ENCODE measurements at regions not wholly inside any gene's neighbourhood (a gene's known extent, or its start where the extent isn't known, plus 50 kb on each side); places are given as distances from the start of the nearest gene placed in this dataset.
"Not testable (repeated sequence)": the region's sequence is repeated elsewhere in the genome, so short reads cannot be mapped to it uniquely, and the experiment has no call there.

DNA sequence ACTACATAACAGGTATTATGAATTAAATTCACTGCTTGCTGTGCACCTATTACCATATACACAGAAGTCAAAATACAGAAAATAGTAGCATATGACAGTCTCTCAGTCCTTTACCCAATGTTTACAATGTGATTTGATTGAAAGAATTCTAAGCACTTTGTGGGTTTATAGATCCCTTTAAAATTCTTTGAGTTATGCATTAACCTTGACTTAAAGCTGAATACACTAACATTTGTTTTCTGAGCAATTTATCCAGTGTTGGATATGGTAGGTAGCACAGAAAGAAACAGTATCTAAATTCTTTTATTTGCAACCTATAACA lies 230.8 kb upstream of the DDI1 start:
- DNase-seq (ENCODE audit: low spot score), result no peak

DNA sequence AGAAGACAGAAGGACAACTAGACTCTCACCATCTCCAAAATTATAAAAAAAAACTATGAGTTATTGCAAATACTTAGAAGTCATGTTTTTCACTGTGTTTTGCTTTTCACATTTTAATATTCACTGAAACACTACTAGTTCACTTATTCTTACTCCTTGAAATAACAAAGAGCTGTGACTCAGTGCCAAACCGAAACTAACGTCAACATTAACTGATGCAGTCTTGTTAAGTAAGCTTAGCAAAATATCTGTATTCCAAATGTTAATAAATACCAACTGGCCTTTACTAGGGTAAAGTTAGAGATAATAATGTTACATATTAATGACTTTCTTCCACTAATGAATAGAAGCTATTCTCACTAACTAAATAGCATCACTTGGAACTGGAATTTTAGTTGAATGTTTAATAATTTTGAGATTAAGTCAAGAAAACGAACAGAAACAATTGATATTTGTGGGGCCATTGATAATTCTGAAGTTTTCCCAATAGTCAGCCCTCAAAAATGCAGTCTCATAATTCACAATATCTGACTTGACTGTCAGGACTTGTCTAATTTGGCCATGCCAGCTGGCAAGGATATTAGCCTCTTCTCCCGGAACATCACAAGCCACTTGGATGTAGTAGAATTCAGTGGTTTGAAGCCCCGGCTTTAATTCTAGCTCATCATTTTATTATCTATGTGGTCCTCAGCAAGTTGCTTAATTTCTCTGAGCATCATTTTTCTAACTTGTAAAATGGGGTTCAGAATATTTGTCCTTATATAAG lies 230.1 kb upstream of the DDI1 start:
- no peak for DNase-seq (ENCODE audit: low spot score)

DNA sequence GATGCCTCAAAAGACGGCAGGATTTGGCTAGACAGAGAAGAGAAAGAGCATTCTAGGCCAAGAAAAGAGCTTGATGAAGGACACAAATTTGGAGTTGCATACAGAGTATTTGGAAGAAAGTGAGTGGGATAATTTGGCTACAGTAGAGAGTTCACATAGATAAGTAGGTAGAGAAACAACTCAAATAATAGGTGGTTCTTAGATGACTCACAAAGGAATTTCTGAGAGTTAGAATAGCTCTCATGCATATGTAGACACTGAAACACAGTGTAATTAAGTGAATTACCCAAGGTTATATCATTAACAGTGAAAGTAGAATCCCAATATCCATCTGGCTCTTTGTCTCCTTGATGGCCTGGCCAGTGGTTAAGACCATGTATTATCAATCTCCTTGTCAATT lies 228.6 kb upstream of the DDI1 start:
- no peak for DNase-seq (ENCODE audit: low spot score)

DNA sequence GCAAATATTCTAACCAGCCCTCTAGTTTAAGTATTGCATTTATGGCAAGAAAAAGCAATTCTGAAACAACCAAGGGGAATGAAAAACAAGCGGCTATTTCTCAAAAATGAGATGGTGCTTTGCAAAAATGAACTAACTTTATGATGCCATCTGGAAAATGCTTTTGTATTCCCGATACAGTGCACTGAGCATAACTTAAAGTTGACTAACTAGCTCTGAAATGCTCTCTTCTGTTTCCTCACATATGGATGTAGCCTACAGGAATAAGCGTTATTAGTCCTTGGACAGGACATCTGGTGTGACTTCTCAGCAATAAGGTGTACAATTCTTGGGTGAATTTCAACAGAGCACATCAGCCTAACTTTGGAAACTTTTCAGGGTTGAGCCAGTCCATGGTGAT lies 228.2 kb upstream of the DDI1 start:
- DNase-seq (ENCODE audit: low spot score), result no peak

DNA sequence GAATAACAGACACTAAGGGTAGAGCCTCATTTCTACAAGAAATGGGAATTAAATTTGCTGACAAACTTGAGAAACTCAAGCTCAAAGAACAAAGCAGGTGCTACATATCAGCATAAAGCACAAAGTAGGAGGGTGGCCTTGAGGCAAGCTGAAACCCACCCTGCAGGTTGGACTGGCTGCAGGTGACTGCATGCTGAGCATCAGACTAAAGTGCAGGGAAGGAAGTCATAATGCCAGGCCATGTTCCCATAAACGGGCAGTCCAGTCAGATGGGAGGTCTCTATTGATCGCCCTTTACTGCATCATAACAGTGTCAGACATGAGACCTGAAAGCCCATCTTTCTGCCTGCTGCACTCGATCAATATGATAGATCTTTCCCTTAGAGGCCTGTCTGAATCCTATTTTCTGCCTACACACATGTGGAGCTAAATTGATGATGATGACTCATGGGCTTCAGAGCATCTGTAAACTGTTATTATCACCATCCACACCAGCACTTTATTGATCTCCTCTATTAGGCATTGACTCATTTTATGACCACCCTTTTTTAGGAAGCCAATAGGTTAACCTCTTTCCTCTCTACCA lies 224.5 kb upstream of the DDI1 start:
- DNase-seq (ENCODE audit: low spot score), result no peak

DNA sequence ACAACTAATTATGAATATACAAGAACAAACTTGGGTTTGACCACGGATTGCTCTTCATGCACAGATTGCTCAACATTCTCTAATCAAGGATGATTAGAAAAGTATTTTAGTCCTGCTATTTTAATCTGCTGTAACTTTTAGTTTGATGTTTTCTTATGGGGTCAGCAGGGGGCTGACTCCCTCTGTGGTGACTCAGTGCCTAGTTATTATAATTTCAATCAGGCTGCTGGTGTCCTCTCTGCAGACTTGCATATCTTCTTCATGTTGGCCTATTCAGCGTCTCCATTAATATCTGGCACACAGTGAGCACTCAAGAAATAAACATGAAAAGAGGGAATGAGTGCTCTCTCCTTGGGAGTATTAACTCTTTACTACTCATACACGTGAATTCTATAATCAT lies 223.8 kb upstream of the DDI1 start:
- no peak for DNase-seq (ENCODE audit: low spot score)

DNA sequence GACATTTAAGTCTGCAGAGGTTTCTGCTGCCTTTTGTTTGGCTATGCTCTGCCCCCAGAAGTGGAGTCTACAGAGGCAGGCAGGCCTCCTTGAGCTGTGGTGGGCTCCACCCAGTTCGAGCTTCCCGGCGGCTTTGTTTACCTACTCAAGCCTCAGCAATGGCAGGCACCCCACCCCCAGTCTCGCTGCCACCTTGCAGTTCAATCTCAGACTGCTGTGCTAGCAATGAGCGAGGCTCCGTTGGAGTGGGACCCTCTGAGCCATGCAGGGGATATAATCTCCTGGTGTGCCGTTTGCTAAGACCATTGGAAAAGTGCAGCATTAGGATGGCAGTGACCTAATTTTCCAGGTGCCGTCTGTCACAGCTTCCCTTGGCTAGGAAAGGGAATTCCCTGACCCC lies 216.1 kb upstream of the DDI1 start:
- not testable (repeated sequence) for DNase-seq (ENCODE audit: low spot score)

DNA sequence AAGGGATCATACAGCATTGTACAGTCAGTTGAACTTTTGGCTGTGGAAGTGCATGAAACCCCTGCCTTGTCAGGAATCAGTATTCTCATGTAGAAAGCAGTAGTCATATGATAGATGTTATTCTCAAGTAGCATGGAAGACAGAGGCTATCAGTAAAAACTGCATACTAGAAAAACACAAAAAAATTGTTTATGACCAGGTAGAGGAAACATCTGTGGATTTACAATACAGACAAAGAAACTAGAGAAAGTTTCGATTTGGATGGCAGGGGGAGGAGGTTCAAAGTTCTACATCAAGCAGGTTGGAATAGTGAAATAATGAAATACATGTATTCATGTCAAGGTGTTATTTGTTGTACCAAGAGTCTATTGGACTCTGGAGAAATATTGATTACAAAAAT lies 212.3 kb upstream of the DDI1 start:
- DNase-seq (ENCODE audit: low spot score), result no peak

DNA sequence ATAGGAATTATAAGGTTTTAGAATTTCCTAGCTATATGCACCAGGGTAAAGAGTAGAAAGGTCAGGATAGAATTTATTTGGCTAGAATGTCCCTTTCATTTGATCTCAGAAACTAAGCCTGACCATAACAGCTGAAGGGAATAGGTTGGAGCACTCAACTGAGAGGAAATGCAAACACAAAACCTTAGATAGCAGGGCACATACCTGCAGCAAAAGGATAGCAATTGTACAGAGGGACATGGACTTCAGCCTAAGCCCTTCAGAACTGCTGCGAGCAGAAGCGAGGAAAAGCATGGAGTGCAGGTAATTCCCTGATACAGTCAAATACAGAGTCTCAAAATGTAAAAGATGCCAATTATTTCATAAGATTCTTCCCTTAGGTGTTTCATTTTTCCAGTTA lies 211.0 kb upstream of the DDI1 start:
- DNase-seq (ENCODE audit: low spot score), result no peak

DNA sequence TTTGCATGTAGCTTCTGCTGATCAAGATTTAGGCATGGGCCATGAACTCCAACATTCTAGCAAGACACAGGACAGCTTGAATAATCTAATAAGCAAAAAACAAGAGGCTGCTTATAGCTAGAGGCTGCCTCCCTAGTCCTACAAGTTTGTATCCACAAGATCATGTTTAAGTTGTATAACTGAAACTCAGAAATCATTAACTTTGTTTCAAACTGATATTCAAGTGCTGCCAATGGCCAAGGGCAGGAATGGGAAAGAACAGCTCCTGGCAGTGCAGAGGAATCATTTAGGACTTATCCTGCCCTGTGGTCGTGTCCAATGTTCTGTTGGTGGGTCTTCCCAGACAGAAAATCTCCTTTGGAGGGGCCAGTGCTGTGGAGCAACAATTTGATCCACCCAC lies 209.6 kb upstream of the DDI1 start:
- no peak for DNase-seq (ENCODE audit: low spot score)

DNA sequence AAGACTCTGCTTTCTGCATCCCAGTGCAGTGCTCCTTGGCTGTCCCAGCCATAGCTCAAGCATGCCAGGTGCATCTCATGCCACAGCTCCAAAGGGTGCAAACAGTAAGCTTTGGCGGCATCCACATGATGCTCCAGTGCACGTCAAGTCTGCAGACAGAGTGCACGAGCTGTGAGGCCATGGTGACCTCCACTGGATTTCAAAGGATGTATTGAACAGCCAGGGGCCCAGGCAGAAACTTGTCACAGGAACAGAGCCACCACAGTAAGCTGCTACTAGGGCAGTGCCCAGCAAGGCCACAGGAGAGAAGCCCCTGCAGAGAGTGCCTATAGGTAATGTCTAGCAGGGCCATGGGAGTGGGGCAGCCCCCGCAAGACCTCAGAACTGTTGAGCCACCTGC lies 206.8 kb upstream of the DDI1 start:
- no peak for DNase-seq (ENCODE audit: low spot score)

DNA sequence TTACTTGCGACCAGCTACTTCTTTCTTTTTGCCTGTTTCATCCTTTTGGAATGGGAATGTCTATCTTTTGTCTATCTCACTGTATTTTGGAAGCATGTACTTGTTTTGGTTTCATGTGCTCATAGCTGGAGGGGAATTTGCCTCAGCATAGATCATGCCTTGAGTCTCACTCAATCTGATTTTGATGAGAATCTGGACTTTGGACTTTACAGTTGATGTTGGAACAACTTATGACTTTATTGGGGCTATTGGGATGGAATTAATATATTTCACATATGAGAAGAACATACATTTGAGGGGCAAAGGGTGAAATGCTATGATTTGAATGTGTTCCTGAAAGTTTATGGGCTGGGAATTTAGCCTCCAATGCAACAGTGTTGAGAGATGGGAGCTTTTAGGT lies 206.2 kb upstream of the DDI1 start:
- DNase-seq (ENCODE audit: low spot score), result no peak

DNA sequence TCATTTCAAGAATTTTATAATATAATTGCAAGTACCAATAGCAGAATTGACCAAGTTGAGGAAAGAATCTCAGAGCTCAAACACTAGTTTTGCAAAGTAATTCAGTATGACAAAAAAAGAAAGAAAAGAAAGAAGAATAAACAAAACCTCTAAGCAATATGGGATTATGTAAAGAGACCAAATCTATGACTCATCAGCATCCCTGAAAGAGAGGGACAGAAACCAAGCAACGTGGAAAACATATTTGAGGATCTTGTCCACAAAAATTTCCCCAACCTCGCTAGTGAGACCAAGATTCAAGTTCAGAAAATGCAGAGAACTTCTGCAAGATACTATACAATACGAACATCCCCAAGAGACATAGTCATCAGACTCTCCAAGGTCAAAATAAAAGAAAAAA lies 203.7 kb upstream of the DDI1 start:
- no peak for DNase-seq (ENCODE audit: low spot score)

DNA sequence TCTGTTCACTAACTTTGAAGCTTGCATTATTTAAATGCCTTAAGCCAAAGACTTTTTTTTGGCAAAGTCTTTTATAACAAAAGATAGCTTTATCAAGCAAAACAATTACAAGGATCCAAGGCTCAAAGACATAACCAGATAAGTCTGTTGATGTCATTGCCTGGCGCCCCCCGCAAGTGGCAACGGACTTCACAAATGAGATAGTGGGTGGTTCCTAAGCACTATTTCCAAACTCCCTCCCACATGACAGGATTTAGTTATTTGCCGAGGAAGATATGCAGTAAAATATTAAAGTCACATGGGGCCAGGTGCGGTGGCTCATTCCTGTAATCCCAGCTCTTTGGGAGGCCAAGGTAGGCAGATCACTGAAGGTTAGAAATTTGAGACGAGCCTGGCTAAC lies 194.2 kb upstream of the DDI1 start:
- DNase-seq (ENCODE audit: low spot score), result no peak

DNA sequence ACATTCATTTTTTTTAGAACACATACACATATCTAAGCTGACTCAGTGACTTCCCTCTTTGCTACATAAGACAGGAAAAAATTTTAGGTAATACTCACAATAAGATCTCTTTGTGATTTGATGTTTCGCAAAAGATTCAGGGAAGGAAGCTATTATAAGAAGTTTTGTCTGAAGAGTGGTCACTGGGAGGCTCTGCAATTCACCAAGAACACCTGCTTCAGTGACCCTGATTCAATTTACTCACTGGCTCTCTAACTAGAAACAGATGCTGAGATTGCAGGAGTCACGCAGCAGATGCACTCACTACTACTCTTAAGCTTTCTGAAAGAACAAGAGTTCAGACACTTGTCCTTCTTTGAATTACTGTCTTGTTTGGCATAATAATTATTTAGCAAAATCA lies 193.6 kb upstream of the DDI1 start:
- no peak for DNase-seq (ENCODE audit: low spot score)

DNA sequence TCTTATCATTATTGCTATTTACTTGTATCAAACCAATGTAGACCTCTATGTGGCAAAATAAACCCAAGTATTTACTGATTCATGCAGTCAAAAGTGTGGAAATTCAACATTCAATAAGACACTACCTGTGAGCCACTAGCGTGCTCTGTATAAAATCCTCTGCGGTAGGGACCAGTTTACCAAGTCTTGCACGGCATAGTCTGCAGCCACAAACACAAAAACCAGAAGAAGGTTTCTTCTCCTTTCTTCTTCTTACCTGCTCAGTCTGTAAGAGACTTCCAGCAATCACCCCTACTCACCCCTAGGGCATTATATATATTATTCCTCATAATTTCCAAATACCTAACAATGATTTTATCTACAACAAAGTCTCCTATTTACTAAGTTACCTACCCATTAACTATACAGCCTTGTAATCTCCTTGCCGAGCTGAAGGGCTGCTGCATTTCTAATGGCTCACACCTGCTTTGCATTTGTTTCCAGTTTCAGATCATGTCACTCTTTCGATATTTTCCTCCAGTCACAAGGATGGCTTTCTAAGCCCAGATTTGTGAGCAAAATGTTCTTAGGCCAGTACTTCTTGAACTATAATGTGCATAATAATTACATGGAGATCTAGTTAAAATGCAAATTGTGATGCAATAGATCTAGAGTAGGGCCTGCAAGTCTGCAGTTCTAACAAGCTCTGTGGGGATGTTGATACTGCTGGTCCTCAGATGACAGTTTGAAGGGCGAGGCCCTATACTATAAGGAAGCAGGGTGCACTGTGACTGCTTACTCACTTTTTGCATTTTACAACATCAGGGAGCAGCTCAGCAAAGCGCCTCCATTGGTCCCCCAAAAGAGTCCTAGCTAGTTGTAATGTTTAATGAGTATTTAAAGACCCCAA lies 191.9 kb upstream of the DDI1 start:
- DNase-seq (ENCODE audit: low spot score), result no peak

DNA sequence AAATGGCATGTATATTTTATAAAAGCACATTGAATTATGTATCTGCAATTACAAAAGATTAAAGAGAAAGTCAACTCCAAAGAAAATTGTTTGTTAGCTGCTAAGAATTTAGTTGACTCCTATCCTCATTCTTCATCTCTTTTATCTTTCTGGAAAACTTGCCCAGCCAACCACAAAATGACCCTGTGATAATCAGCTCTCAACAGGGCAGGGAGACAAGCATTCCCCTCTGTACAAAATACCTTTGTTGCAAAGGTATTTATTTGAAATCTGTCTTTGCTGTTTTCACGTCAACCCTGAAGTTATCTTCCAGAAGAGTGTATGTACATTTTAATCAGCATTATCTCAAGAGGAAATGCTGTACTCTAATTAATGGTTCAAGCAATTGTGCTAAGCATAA lies 191.1 kb upstream of the DDI1 start:
- no peak for DNase-seq (ENCODE audit: low spot score)

DNA sequence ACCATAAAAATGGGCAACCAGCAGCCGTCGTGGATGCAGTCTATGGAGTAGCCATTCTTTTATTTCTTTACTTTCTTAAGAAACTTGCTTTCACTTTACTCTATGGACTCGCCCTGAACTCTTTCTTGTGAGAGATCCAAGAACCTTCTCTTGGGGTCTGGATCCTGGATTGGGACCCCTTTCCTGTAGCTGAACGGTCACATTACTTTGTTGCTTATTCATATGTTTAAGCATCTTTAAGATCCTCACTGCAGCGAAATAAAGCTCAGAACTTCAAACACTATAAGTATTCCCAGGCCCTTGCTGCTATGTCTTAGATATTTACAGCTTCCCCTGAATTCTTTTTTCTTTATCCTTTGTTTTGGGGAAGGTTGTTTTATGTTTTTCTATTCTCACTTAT lies 187.8 kb upstream of the DDI1 start:
- DNase-seq (ENCODE audit: low spot score), result no peak

DNA sequence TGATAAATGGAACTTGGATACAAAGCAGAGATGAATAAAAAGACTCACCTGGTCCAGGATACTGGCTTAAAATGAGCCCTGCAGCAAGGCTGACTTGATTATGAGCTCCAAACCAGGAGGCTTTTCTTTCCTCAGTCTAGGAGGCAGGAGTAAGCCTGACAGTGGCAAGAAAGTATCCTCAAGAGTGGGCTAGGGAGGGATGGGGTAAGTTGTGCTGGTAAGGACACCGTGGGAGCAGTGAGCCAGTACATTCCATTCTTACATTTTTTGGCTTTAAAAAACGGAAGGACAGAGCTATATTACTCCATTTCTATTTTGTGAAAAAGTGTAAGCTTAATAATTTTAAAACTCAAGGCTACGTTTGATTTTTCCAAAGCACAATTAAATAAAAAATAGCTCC lies 187.1 kb upstream of the DDI1 start:
- DNase-seq (ENCODE audit: low spot score), result no peak

DNA sequence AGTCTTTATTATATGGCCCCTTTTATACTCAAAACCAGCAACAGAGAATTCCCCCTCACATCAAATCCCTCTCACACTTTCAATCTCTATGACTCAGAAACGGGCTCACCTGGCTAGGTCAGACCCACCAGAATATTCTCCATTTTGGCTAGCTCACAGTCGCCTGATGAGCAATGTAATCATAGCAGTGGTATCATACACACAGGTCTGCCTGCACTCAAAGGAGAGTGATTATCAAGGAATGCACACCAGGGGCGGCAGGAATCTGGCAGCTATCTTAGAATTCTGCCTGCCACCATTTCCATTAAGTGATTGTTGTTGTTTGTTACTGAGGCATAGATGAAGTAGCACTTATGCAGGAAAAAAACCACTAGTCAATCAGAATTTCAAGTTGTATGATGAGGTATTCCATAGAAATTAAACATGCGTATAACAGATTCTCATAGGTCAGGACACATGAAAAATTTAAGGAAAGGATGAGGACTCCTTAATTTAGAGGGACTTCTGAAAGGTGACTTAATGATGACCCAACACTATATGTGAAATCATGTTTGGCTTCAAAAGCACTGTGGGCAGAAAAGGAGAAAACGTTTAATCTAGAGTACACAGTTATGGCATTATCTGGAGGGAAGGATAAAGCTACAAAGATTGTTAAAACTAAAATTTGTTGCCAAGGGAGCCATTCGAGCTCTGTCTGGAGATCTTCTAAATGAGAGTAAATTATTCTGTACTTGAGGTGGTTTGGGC lies 185.8 kb upstream of the DDI1 start:
- DNase-seq (ENCODE audit: low spot score), result no peak

DNA sequence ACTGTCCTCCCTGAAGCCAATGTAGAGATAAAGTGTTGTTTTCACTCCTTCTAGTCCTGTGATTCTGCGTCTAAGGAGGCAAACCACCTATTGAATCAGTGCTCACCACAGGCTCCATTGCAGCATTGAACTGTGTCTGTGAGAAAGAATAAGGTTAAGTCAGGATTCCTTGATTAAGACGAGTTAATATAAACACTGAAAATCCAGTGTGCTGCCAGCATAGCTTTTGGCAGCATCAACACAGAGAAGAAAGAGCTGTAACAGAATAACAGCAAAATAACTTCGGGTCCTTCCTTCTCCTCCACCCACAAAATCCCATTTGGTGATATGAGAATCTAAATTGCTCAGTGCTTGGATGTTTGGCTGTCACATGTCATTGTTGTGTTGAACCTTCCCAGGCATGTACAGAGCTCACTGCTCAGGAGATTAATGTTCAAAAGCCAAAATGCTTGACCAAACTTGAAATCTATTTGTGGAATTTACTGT lies 185.2 kb upstream of the DDI1 start:
- DNase-seq (ENCODE audit: low spot score), result no peak
